Posterior cingulate gyrus (tissue), 11 donors: ENCODE measurements at regions not wholly inside any gene's neighbourhood (a gene's known extent, or its start where the extent isn't known, plus 50 kb on each side); places are given as distances from the start of the nearest gene placed in this dataset.
"Not testable (repeated sequence)": the region's sequence is repeated elsewhere in the genome, so short reads cannot be mapped to it uniquely, and the experiment has no call there.

Experiments
- DNase-seq, 10 donors: peaks; one replicate each; pipeline versions ENCODE4 v3.0.0 to v3.0.0-alpha.2; 2020 to 2021; ENCODE audit warnings: mixed read lengths in 3 of 10
- intact Hi-C: fragments of 100-400 bp; cut with DNase I; formaldehyde crosslinking; loops from one replicate; pipeline ENCODE4 v1.15.1; 2023

GRCh38 chr3:24545887-24546286 lies 51.2 kb upstream of the THRB start:
- intact Hi-C loops = no loop called here
- no peak for DNase-seq

GRCh38 chr3:24548278-24548677 lies 53.6 kb upstream of the THRB start:
- intact Hi-C loops = no loop called here
- no peak for DNase-seq

- intact Hi-C loops = no loop called here
- DNase-seq = no peak
These were observed 55.9 kb upstream of the THRB start for GRCh38 chr3:24550588-24550987.

- intact Hi-C loops = no loop called here
- DNase-seq = no peak
These were observed 57.0 kb upstream of the THRB start for GRCh38 chr3:24551626-24552025.

- no peak for DNase-seq
- intact Hi-C loops = no loop called here
These were observed 68.2 kb upstream of the THRB start for GRCh38 chr3:24562895-24563294.

GRCh38 chr3:24565053-24565452 lies 70.4 kb upstream of the THRB start:
- intact Hi-C loops = no loop called here

GRCh38 chr3:24565656-24566055 lies 71.0 kb upstream of the THRB start:
- intact Hi-C loops = no loop called here
- DNase-seq = no peak

More at GRCh38 chr3:24565053-24565452, 70.4 kb upstream of the THRB start:
- no peak for DNase-seq

- peak in 3 of 10 donors; percentile 52 to 77 (median 70) for DNase-seq
- intact Hi-C loops = no loop called here
These were observed 72.3 kb upstream of the THRB start for GRCh38 chr3:24566927-24567326.

GRCh38 chr3:24572409-24572808 lies 77.8 kb upstream of the THRB start:
- intact Hi-C loops, DNase-seq: not testable (repeated sequence)

- intact Hi-C loops = no loop called here
- DNase-seq = no peak
These were observed 78.9 kb upstream of the THRB start for GRCh38 chr3:24573576-24573975.

- DNase-seq = no peak
- intact Hi-C loops = no loop called here
These were observed 83.7 kb upstream of the THRB start for GRCh38 chr3:24578324-24578723.

- peak in 1 of 10 donors; percentile 43 for DNase-seq
- intact Hi-C loops = no loop called here
These were observed 84.3 kb upstream of the THRB start for GRCh38 chr3:24578951-24579421.

- no peak for DNase-seq
- intact Hi-C loops = no loop called here
These were observed 88.1 kb upstream of the THRB start for GRCh38 chr3:24582431-24583403.

GRCh38 chr3:24586920-24587319 lies 92.3 kb upstream of the THRB start:
- intact Hi-C loops = no loop called here
- no peak for DNase-seq

- intact Hi-C loops = no loop called here
- no peak for DNase-seq
These were observed 94.2 kb upstream of the THRB start for GRCh38 chr3:24588629-24589512.

- intact Hi-C loops = no loop called here
- DNase-seq = no peak
These were observed 94.8 kb upstream of the THRB start for GRCh38 chr3:24589513-24589851.

- intact Hi-C loops = no loop called here
- no peak for DNase-seq
These were observed 95.6 kb upstream of the THRB start for GRCh38 chr3:24589931-24590880.

- intact Hi-C loops = no loop called here
- DNase-seq = no peak
These were observed 96.5 kb upstream of the THRB start for GRCh38 chr3:24591191-24591590.

GRCh38 chr3:24591661-24592555 lies 97.3 kb upstream of the THRB start:
- intact Hi-C loops = no loop called here
- no peak for DNase-seq
